GM23248 (cell line): ENCODE measurements at regions not wholly inside any gene's neighbourhood (a gene's known extent, or its start where the extent isn't known, plus 50 kb on each side); places are given as distances from the start of the nearest gene placed in this dataset.

Experiments
- EZH2 ChIP-seq: fragments of 200-600 bp; sonication (generic); IDR thresholded peaks from 2 replicates; pipeline ENCODE4 v1.6.1; 2018; ENCODE audit warnings: antibody characterized with exemption, mild to moderate bottlenecking; ENCODE audit not compliant: insufficient read depth, poor library complexity, severe bottlenecking
- EZH2phosphoT487 ChIP-seq: fragments of 200-600 bp; sonication (generic); IDR thresholded peaks from 2 replicates; pipeline ENCODE4 v1.6.1; 2018; ENCODE audit warnings: antibody characterized with exemption, moderate library complexity, mild to moderate bottlenecking, low read depth; ENCODE audit not compliant: insufficient read depth

GRCh38 chr4:112889619-112890527, 159.6 kb upstream of the ANK2 start:
- TF ChIP-seq EZH2phosphoT487 (no peak), EZH2 (no peak)
